Progenitor cell of endocrine pancreas (in vitro differentiated cells): ENCODE measurements at regions not wholly inside any gene's neighbourhood (a gene's known extent, or its start where the extent isn't known, plus 50 kb on each side); places are given as distances from the start of the nearest gene placed in this dataset.
"Not testable (repeated sequence)": the region's sequence is repeated elsewhere in the genome, so short reads cannot be mapped to it uniquely, and the experiment has no call there.

Experiments used
- DNase-seq: peaks from one replicate; pipeline ENCODE4 v3.0.0; 2021; ENCODE audit warnings: low spot score; ENCODE audit not compliant: unreplicated experiment
- H3K27ac Mint-ChIP-seq: 2 replicates; pipeline ENCODE4 v1.8.0; 2021; ENCODE audit warnings: mild to moderate bottlenecking, moderate library complexity, mixed read lengths
- H3K27me3 Mint-ChIP-seq: 2 replicates; pipeline ENCODE4 v1.8.0; 2021; ENCODE audit warnings: mixed read lengths
- H3K36me3 Mint-ChIP-seq: 2 replicates; pipeline ENCODE4 v1.8.0; 2022; ENCODE audit warnings: mixed read lengths; ENCODE audit not compliant: insufficient read depth
- H3K4me1 Mint-ChIP-seq: 2 replicates; pipeline ENCODE4 v1.8.0; 2021; ENCODE audit warnings: low read depth, mixed read lengths
- H3K4me3 Mint-ChIP-seq: 2 replicates; pipeline ENCODE4 v1.8.0; 2021; ENCODE audit warnings: low read depth, mild to moderate bottlenecking, moderate library complexity, mixed read lengths
- H3K9me3 Mint-ChIP-seq: 2 replicates; pipeline ENCODE4 v1.8.0; 2021; ENCODE audit warnings: low read depth, mixed read lengths
- TF ChIP-seq, protein P1 (sequence below): fragments of 200-600 bp; sonication (generic); IDR thresholded peaks from one replicate; pipeline ENCODE4 v1.5.0; 2021; ENCODE audit warnings: antibody characterized with exemption, mild to moderate bottlenecking; ENCODE audit not compliant: unreplicated experiment

DNA sequence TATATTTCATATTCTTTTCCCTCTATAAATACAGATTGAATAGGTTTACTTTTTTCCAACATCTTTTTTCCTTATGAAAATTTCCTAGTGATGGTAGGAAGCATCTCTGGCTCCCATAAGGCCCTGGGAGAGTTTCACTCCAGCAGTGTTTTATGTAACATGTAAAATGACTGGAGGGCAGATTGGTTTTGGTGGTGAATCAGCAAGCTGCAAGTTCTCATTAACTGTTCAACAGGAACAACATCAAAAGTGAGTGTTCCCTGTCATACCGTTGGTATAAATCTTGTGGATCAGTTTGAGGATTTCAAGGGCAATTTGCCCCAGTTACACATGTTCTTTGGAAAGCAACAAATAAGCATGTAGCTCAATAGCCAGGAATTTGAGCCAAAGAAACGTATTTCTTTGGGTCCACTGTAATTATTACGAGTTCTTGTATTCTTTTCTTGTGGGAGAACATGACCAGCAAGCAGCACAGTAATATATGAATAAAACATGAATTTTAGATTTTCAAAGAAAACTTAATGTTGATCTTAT lies 345.7 kb downstream of the SV2B start:
- no peak overlapping the region for H3K27ac Mint-ChIP-seq
- H3K4me1 Mint-ChIP-seq = no peaks in the 10 kb centered on the region
- DNase-seq = no peak
- no peak overlapping the region for H3K4me3 Mint-ChIP-seq
- no peaks in the 10 kb centered on the region for H3K36me3 Mint-ChIP-seq
- TF ChIP-seq, protein P1, sequence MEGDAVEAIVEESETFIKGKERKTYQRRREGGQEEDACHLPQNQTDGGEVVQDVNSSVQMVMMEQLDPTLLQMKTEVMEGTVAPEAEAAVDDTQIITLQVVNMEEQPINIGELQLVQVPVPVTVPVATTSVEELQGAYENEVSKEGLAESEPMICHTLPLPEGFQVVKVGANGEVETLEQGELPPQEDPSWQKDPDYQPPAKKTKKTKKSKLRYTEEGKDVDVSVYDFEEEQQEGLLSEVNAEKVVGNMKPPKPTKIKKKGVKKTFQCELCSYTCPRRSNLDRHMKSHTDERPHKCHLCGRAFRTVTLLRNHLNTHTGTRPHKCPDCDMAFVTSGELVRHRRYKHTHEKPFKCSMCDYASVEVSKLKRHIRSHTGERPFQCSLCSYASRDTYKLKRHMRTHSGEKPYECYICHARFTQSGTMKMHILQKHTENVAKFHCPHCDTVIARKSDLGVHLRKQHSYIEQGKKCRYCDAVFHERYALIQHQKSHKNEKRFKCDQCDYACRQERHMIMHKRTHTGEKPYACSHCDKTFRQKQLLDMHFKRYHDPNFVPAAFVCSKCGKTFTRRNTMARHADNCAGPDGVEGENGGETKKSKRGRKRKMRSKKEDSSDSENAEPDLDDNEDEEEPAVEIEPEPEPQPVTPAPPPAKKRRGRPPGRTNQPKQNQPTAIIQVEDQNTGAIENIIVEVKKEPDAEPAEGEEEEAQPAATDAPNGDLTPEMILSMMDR = no peak
- peaks cover 11% of the 10 kb centered on the region for H3K9me3 Mint-ChIP-seq
- H3K27me3 Mint-ChIP-seq = peaks cover 7% of the 10 kb centered on the region

- no peak for DNase-seq
- Mint-ChIP-seq H3K4me3 (no peak overlapping the region), H3K36me3 (no peaks in the 10 kb centered on the region), H3K9me3 (peaks cover 22% of the 10 kb centered on the region), H3K27ac (no peak overlapping the region), H3K27me3 (peaks cover 7% of the 10 kb centered on the region), H3K4me1 (no peaks in the 10 kb centered on the region)
- TF ChIP-seq, protein P1 = no peak
Observed at GRCh38 chr15:91447991-91448644, 348.1 kb downstream of the SV2B start.

GRCh38 chr15:91453376-91453775 lies 353.3 kb downstream of the SV2B start:
- not testable (repeated sequence) for DNase-seq, H3K27ac Mint-ChIP-seq, H3K36me3 Mint-ChIP-seq, H3K27me3 Mint-ChIP-seq, H3K4me3 Mint-ChIP-seq, H3K4me1 Mint-ChIP-seq
- peaks cover 39% of the 10 kb centered on the region for H3K9me3 Mint-ChIP-seq

GRCh38 chr15:91456251-91456718 lies 356.2 kb downstream of the SV2B start:
- peak overlapping the region; percentile 53 for H3K27ac Mint-ChIP-seq
- peaks cover 7% of the 10 kb centered on the region for H3K4me1 Mint-ChIP-seq
- TF ChIP-seq, protein P1 = no peak

GRCh38 chr15:91456921-91457320 lies 356.9 kb downstream of the SV2B start:
- no peaks in the 10 kb centered on the region for H3K36me3 Mint-ChIP-seq
- H3K27me3 Mint-ChIP-seq = no peaks in the 10 kb centered on the region
- H3K9me3 Mint-ChIP-seq = peaks cover 28% of the 10 kb centered on the region
- peaks cover 11% of the 10 kb centered on the region for H3K4me1 Mint-ChIP-seq
- TF ChIP-seq, protein P1 = no peak
- H3K4me3 Mint-ChIP-seq = no peak overlapping the region
- no peak for DNase-seq
- no peak overlapping the region for H3K27ac Mint-ChIP-seq

More at GRCh38 chr15:91456251-91456718, 356.2 kb downstream of the SV2B start:
- Mint-ChIP-seq H3K4me3 (no peak overlapping the region), H3K9me3 (peaks cover 35% of the 10 kb centered on the region), H3K36me3 (no peaks in the 10 kb centered on the region), H3K27me3 (no peaks in the 10 kb centered on the region)
- DNase-seq = no peak

- H3K4me3 Mint-ChIP-seq = no peak overlapping the region
Observed at GRCh38 chr15:91461377-91461776, 361.3 kb downstream of the SV2B start.

More at GRCh38 chr15:91461377-91461776, 361.3 kb downstream of the SV2B start:
- Mint-ChIP-seq H3K4me1 (peaks cover 11% of the 10 kb centered on the region), H3K36me3 (no peaks in the 10 kb centered on the region), H3K27ac (no peak overlapping the region), H3K9me3 (no peaks in the 10 kb centered on the region), H3K27me3 (no peaks in the 10 kb centered on the region)
- TF ChIP-seq, protein P1 = no peak
- DNase-seq = no peak
